ENCODE measurements at regions not wholly inside any gene's neighbourhood (a gene's known extent, or its start where the extent isn't known, plus 50 kb on each side); places are given as distances from the start of the nearest gene placed in this dataset.

GRCh38 chr14:42806909-42807315 lies 1200.2 kb downstream of the LRFN5 start:
- Histone ChIP-seq H2AK5ac (ENCODE audit: low read length) (no peak overlapping the region), H3K4me3 (ENCODE audit: low read depth, low read length) (no peak overlapping the region), H3K4ac (ENCODE audit: low read depth, low read length) (no peak overlapping the region), H3K9me3 (ENCODE audit: insufficient read depth, low read depth, low read length) (no peaks in the 10 kb centered on the region), H3K9ac (ENCODE audit: low read length) (no peak overlapping the region), H3K27ac (ENCODE audit: low read depth, low read length) (no peak overlapping the region), H3K23ac (ENCODE audit: low read length) (no peak overlapping the region), H3K79me2 (ENCODE audit: control insufficient read depth, insufficient read depth, low read length, poor library complexity) (no peaks in the 10 kb centered on the region), H2BK120ac (ENCODE audit: insufficient read depth, low read length, poor library complexity) (no peak overlapping the region), H4K12ac (ENCODE audit: low read depth, low read length) (no peak overlapping the region), H2BK5ac (ENCODE audit: low read depth, low read length, poor library complexity) (no peak overlapping the region), H3K4me2 (ENCODE audit: low read length) (no peak overlapping the region), H3K27me3 (ENCODE audit: insufficient read depth, low read length) (no peaks in the 10 kb centered on the region), H4K91ac (ENCODE audit: low read depth, low read length) (no peak overlapping the region), H2BK12ac (ENCODE audit: low read length) (no peak overlapping the region), H3K36me3 (ENCODE audit: control insufficient read depth in 1 of 2, insufficient read depth in 2 of 2, low read length in 2 of 2) (no peaks in the 10 kb centered on the region), H2AFZ (ENCODE audit: insufficient read depth, low read length, poor library complexity) (no peak overlapping the region), H3K4me1 (ENCODE audit: control insufficient read depth in 1 of 2, insufficient read depth in 2 of 2, low read length in 2 of 2) (no peaks in the 10 kb centered on the region), H3K14ac (ENCODE audit: low read length) (no peak overlapping the region), H3K79me1 (ENCODE audit: low read length) (no peaks in the 10 kb centered on the region), H3K18ac (ENCODE audit: low read length) (no peak overlapping the region), H4K8ac (ENCODE audit: low read depth, low read length) (no peak overlapping the region)
- DNase-seq = no peak
- WGBS (ENCODE audit: extremely low coverage, insufficient coverage, insufficient read length) = no CpG with 5 or more reads among the region's 2 CpGs

DNA sequence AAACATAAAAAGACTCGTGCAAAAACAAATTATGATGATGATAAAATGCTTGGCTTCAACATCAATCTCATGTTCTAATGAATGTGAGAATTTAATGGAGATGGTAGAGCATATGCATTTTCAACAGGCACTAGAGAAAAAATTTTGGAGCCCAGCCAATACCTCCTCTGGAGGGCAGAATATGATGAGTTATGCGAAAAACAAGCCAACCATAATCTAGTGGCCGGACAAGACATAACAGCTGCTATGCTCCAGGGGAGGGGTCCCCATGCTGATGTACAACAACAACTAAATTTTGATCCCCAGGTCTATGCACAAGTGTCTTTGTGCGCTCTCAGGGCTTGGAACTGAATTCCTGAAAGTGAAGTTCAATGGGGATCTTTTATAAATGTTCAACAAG lies 1197.5 kb downstream of the LRFN5 start:
- H3K79me2 ChIP-seq (ENCODE audit: control insufficient read depth, insufficient read depth, low read length, poor library complexity) = no peaks in the 10 kb centered on the region
- no peaks in the 10 kb centered on the region for H3K27me3 ChIP-seq (ENCODE audit: insufficient read depth, low read length)
- no peaks in the 10 kb centered on the region for H3K9me3 ChIP-seq (ENCODE audit: insufficient read depth, low read depth, low read length)
- H2BK12ac ChIP-seq (ENCODE audit: low read length) = no peak overlapping the region
- H2BK5ac ChIP-seq (ENCODE audit: low read depth, low read length, poor library complexity) = no peak overlapping the region
- DNase-seq = no peak
- H3K79me1 ChIP-seq (ENCODE audit: low read length) = no peaks in the 10 kb centered on the region
- H3K23ac ChIP-seq (ENCODE audit: low read length) = no peak overlapping the region
- no peak overlapping the region for H4K12ac ChIP-seq (ENCODE audit: low read depth, low read length)
- no peak overlapping the region for H3K27ac ChIP-seq (ENCODE audit: low read depth, low read length)
- H3K36me3 ChIP-seq (ENCODE audit: control insufficient read depth in 1 of 2, insufficient read depth in 2 of 2, low read length in 2 of 2) = no peaks in the 10 kb centered on the region
- no peak overlapping the region for H2AK5ac ChIP-seq (ENCODE audit: low read length)
- H3K4me1 ChIP-seq (ENCODE audit: control insufficient read depth in 1 of 2, insufficient read depth in 2 of 2, low read length in 2 of 2) = no peaks in the 10 kb centered on the region
- H3K14ac ChIP-seq (ENCODE audit: low read length) = no peak overlapping the region
- no peak overlapping the region for H4K91ac ChIP-seq (ENCODE audit: low read depth, low read length)
- no peak overlapping the region for H2BK120ac ChIP-seq (ENCODE audit: insufficient read depth, low read length, poor library complexity)
- H3K18ac ChIP-seq (ENCODE audit: low read length) = no peak overlapping the region
- no peak overlapping the region for H3K4ac ChIP-seq (ENCODE audit: low read depth, low read length)
- no peak overlapping the region for H3K4me2 ChIP-seq (ENCODE audit: low read length)
- no peak overlapping the region for H4K8ac ChIP-seq (ENCODE audit: low read depth, low read length)
- no peak overlapping the region for H2AFZ ChIP-seq (ENCODE audit: insufficient read depth, low read length, poor library complexity)
- no CpG with 5 or more reads among the region's 4 CpGs for WGBS (ENCODE audit: extremely low coverage, insufficient coverage, insufficient read length)
- no peak overlapping the region for H3K4me3 ChIP-seq (ENCODE audit: low read depth, low read length)
- H3K9ac ChIP-seq (ENCODE audit: low read length) = no peak overlapping the region

DNA sequence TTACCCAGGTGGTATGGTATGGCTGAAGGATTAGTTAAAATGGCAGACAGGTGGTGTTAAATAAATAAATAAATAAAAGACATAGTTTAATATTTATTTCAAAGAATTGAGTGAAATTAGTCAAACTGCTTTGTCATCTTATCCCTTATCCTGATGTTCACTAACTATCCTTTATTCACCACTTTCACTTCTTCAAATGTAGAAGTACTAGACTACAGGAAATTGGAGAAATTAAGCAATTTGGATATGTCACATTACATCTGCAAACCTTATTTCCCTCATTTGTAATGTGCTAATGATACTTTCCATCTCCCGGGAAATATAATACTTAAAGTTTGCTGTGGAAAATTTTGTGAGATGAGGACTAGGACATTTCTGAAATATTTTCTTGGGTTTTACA lies 1195.7 kb downstream of the LRFN5 start:
- WGBS (ENCODE audit: extremely low coverage, insufficient coverage, insufficient read length) = no CpG with 5 or more reads among the region's 1 CpG
- H3K14ac ChIP-seq (ENCODE audit: low read length) = no peak overlapping the region

GRCh38 chr14:42792166-42792565 lies 1185.5 kb downstream of the LRFN5 start:
- H2AK5ac ChIP-seq (ENCODE audit: low read length) = no peak overlapping the region
- no peak overlapping the region for H3K23ac ChIP-seq (ENCODE audit: low read length)
- no peak overlapping the region for H2BK120ac ChIP-seq (ENCODE audit: insufficient read depth, low read length, poor library complexity)
- H3K27ac ChIP-seq (ENCODE audit: low read depth, low read length) = no peak overlapping the region
- H3K4me2 ChIP-seq (ENCODE audit: low read length) = no peak overlapping the region
- H3K9ac ChIP-seq (ENCODE audit: low read length) = no peak overlapping the region
- H3K9me3 ChIP-seq (ENCODE audit: insufficient read depth, low read depth, low read length) = peaks cover 1% of the 10 kb centered on the region
- no peak overlapping the region for H2BK12ac ChIP-seq (ENCODE audit: low read length)
- H2BK5ac ChIP-seq (ENCODE audit: low read depth, low read length, poor library complexity) = no peak overlapping the region
- H3K27me3 ChIP-seq (ENCODE audit: insufficient read depth, low read length) = no peaks in the 10 kb centered on the region
- no CpG with 5 or more reads among the region's 1 CpG for WGBS (ENCODE audit: extremely low coverage, insufficient coverage, insufficient read length)
- no peak overlapping the region for H4K8ac ChIP-seq (ENCODE audit: low read depth, low read length)
- H3K4ac ChIP-seq (ENCODE audit: low read depth, low read length) = no peak overlapping the region
- H3K79me1 ChIP-seq (ENCODE audit: low read length) = no peaks in the 10 kb centered on the region
- no peak overlapping the region for H3K18ac ChIP-seq (ENCODE audit: low read length)
- no peaks in the 10 kb centered on the region for H3K36me3 ChIP-seq (ENCODE audit: control insufficient read depth in 1 of 2, insufficient read depth in 2 of 2, low read length in 2 of 2)
- H3K14ac ChIP-seq (ENCODE audit: low read length) = no peak overlapping the region
- no peak overlapping the region for H3K4me3 ChIP-seq (ENCODE audit: low read depth, low read length)
- no peak overlapping the region for H4K91ac ChIP-seq (ENCODE audit: low read depth, low read length)
- no peak for DNase-seq
- no peak overlapping the region for H4K12ac ChIP-seq (ENCODE audit: low read depth, low read length)
- H3K79me2 ChIP-seq (ENCODE audit: control insufficient read depth, insufficient read depth, low read length, poor library complexity) = no peaks in the 10 kb centered on the region
- no peak overlapping the region for H2AFZ ChIP-seq (ENCODE audit: insufficient read depth, low read length, poor library complexity)
- H3K4me1 ChIP-seq (ENCODE audit: control insufficient read depth in 1 of 2, insufficient read depth in 2 of 2, low read length in 2 of 2) = no peaks in the 10 kb centered on the region

More for the DNA sequence above, 1195.7 kb downstream of the LRFN5 start:
- H3K9me3 ChIP-seq (ENCODE audit: insufficient read depth, low read depth, low read length) = no peaks in the 10 kb centered on the region
- DNase-seq = no peak
- no peak overlapping the region for H2AFZ ChIP-seq (ENCODE audit: insufficient read depth, low read length, poor library complexity)
- no peak overlapping the region for H2BK5ac ChIP-seq (ENCODE audit: low read depth, low read length, poor library complexity)
- H3K79me2 ChIP-seq (ENCODE audit: control insufficient read depth, insufficient read depth, low read length, poor library complexity) = no peaks in the 10 kb centered on the region
- H3K4ac ChIP-seq (ENCODE audit: low read depth, low read length) = no peak overlapping the region
- no peak overlapping the region for H2AK5ac ChIP-seq (ENCODE audit: low read length)
- H3K4me3 ChIP-seq (ENCODE audit: low read depth, low read length) = no peak overlapping the region
- no peaks in the 10 kb centered on the region for H3K36me3 ChIP-seq (ENCODE audit: control insufficient read depth in 1 of 2, insufficient read depth in 2 of 2, low read length in 2 of 2)
- H3K23ac ChIP-seq (ENCODE audit: low read length) = no peak overlapping the region
- H4K91ac ChIP-seq (ENCODE audit: low read depth, low read length) = no peak overlapping the region
- no peak overlapping the region for H3K18ac ChIP-seq (ENCODE audit: low read length)
- H3K9ac ChIP-seq (ENCODE audit: low read length) = no peak overlapping the region
- H4K12ac ChIP-seq (ENCODE audit: low read depth, low read length) = no peak overlapping the region
- no peaks in the 10 kb centered on the region for H3K27me3 ChIP-seq (ENCODE audit: insufficient read depth, low read length)
- no peaks in the 10 kb centered on the region for H3K4me1 ChIP-seq (ENCODE audit: control insufficient read depth in 1 of 2, insufficient read depth in 2 of 2, low read length in 2 of 2)
- H2BK120ac ChIP-seq (ENCODE audit: insufficient read depth, low read length, poor library complexity) = no peak overlapping the region
- no peak overlapping the region for H4K8ac ChIP-seq (ENCODE audit: low read depth, low read length)
- no peak overlapping the region for H2BK12ac ChIP-seq (ENCODE audit: low read length)
- no peaks in the 10 kb centered on the region for H3K79me1 ChIP-seq (ENCODE audit: low read length)
- H3K27ac ChIP-seq (ENCODE audit: low read depth, low read length) = no peak overlapping the region
- no peak overlapping the region for H3K4me2 ChIP-seq (ENCODE audit: low read length)
